HG03045 (cell line): ENCODE measurements at regions not wholly inside any gene's neighbourhood (a gene's known extent, or its start where the extent isn't known, plus 50 kb on each side); places are given as distances from the start of the nearest gene placed in this dataset.

Experiments used
- ATAC-seq: cut with Tn5 transposase; IDR thresholded peaks from one replicate; pipeline ENCODE4 v1.9.1; 2021; ENCODE audit warnings: mild to moderate bottlenecking, moderate library complexity; ENCODE audit not compliant: unreplicated experiment

DNA sequence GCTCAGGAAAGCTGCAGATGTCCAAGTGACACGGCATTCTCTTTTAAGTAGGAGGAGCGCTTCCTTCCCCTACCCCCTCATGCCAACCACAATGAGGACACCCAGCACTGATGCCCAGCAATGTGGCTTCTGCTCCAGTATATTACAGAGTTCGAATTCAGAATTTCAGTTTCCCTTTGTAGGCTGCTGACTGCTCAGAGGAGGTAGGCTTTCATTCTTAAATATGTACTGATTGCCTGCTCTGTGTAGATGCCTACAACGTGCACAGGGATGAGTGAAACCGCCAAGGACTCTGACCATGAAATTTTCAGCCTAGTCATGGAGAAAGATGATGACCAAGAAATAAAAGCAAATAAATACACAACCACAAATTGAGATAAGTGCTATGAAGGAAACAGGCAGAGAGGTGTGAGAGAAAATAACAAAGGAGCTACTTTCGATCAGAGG, 50.9 kb upstream of the TNFAIP3 start:
- peak; percentile 43 for ATAC-seq

GRCh38 chr6:137816688-137817618, 50.1 kb upstream of the TNFAIP3 start:
- no peak for ATAC-seq
